Sigmoid colon (tissue), 6 donors: ENCODE measurements at regions not wholly inside any gene's neighbourhood (a gene's known extent, or its start where the extent isn't known, plus 50 kb on each side); places are given as distances from the start of the nearest gene placed in this dataset.

Experiments
- DNase-seq: peaks from one replicate; pipeline ENCODE4 v3.0.0-alpha.2; 2019
- H3K27ac ChIP-seq, 4 donors: fragments of 200-600 bp; sonication (generic); one replicate each; pipeline ENCODE4 v1.5.1; 2016 to 2019; ENCODE audit warnings: mild to moderate bottlenecking in 1 of 4
- H3K27me3 ChIP-seq, 3 donors: fragments of 200-600 bp; sonication (generic); one replicate each; pipeline ENCODE4 v1.5.1; 2019; ENCODE audit warnings: mild to moderate bottlenecking in 1 of 3
- H3K36me3 ChIP-seq, 4 donors: fragments of 200-600 bp; sonication (generic); one replicate each; pipeline ENCODE4 v1.5.1; 2016 to 2019
- H3K4me1 ChIP-seq, 4 donors: fragments of 200-600 bp; sonication (generic); one replicate each; pipeline ENCODE4 v1.5.1; 2017 to 2019
- H3K4me3 ChIP-seq, 4 donors: fragments of 200-600 bp; sonication (generic); one replicate each; pipeline ENCODE4 v1.5.1; 2017 to 2019; ENCODE audit warnings: mild to moderate bottlenecking in 2 of 4, moderate library complexity in 1 of 4
- H3K9me3 ChIP-seq, 4 donors: fragments of 200-600 bp in 3 of 4; sonication (generic) in 3 of 4; one replicate each; pipeline versions ENCODE4 v1.5.1 to v1.6.1; 2013 to 2019
- CTCF ChIP-seq, 4 experiments: fragments of 450-650 bp in 3 of 4; fragments of 200-600 bp in 1 of 4; IDR thresholded peaks; one replicate each; pipeline ENCODE4 v1.5.1; 2016 to 2019; ENCODE audit warnings: antibody characterized with exemption in 4 of 4, mild to moderate bottlenecking in 3 of 4, moderate library complexity in 2 of 4
- EP300 ChIP-seq, 4 donors: sonication (generic); formaldehyde crosslinking; IDR thresholded peaks; one replicate each; pipeline ENCODE4 v1.6.1; 2017; ENCODE audit warnings: antibody characterized with exemption in 4 of 4
- POLR2A ChIP-seq, 2 donors: fragments of 450-650 bp; IDR thresholded peaks; one replicate each; pipeline ENCODE4 v1.6.1; 2016; ENCODE audit warnings: antibody characterized with exemption in 2 of 2, mild to moderate bottlenecking in 2 of 2, moderate library complexity in 2 of 2
- POLR2AphosphoS5 ChIP-seq, 4 donors: sonication (generic); formaldehyde crosslinking; IDR thresholded peaks; one replicate each; pipeline ENCODE4 v1.6.1; 2017; ENCODE audit warnings: antibody characterized with exemption in 4 of 4
- WGBS, 2 donors: extraction: QIAGEN DNeasy Blood & Tissue Kit; methylation state at CpG; one replicate each; pipeline ENCODE4 v1.1.7; 2013; 5-methylcytosine and 5-hydroxymethylcytosine counted together
- intact Hi-C: fragments of 100-400 bp; cut with DNase I; formaldehyde crosslinking; loops from one replicate; pipeline ENCODE4 v1.15.1; 2023
- donor health status: healthy with polysubstance abuse.
- donor health status: healthy.

- Histone ChIP-seq H3K4me3 (no peak overlapping the region), H3K9me3 (no peaks in the 10 kb centered on the region), H3K27me3 (no peaks in the 10 kb centered on the region), H3K27ac (no peak overlapping the region), H3K36me3 (no peaks in the 10 kb centered on the region), H3K4me1 (peaks cover 0 to 12% (median 0%) of the 10 kb centered on the region in 4 donors)
- TF ChIP-seq POLR2A (IDR thresholded peaks at IDR 0.05) (no peak), EP300 (IDR thresholded peaks at IDR 0.05) (no peak), POLR2AphosphoS5 (IDR thresholded peaks at IDR 0.05) (no peak), CTCF (IDR thresholded peaks at IDR 0.05) (no peak)
- 83 to 90% methylated on average over 2 of the region's 2 CpGs for WGBS, 2 donors
- intact Hi-C loops: no loop called here
- DNase-seq: no peak
These were observed 913.8 kb upstream of the CHORDC1 start for GRCh38 chr11:91136631-91137030.

GRCh38 chr11:91133361-91133760, 910.5 kb upstream of the CHORDC1 start:
- Histone ChIP-seq H3K36me3 (no peaks in the 10 kb centered on the region), H3K4me3 (no peak overlapping the region), H3K4me1 (peaks cover 0 to 12% (median 0%) of the 10 kb centered on the region in 4 donors), H3K27ac (peak overlapping the region in 1 of 4 donors; percentile 39), H3K27me3 (no peaks in the 10 kb centered on the region), H3K9me3 (no peaks in the 10 kb centered on the region)
- TF ChIP-seq POLR2AphosphoS5 (IDR thresholded peaks at IDR 0.05): no peak
- no peak for DNase-seq
- intact Hi-C loops: no loop called here

GRCh38 chr11:91129596-91129995, 906.7 kb upstream of the CHORDC1 start:
- peaks cover 0 to 2% (median 0%) of the 10 kb centered on the region in 4 donors for H3K9me3 ChIP-seq
- no peaks in the 10 kb centered on the region for H3K36me3 ChIP-seq
- no peak for DNase-seq
- no peak for TF ChIP-seq POLR2AphosphoS5 (IDR thresholded peaks at IDR 0.05)
- no peak for TF ChIP-seq EP300 (IDR thresholded peaks at IDR 0.05)
- TF ChIP-seq POLR2A (IDR thresholded peaks at IDR 0.05): no peak
- TF ChIP-seq CTCF (IDR thresholded peaks at IDR 0.05): no peak
- H3K27ac ChIP-seq: no peak overlapping the region
- intact Hi-C loops: no loop called here
- peaks cover 0 to 12% (median 0%) of the 10 kb centered on the region in 4 donors for H3K4me1 ChIP-seq
- 69 to 78% methylated on average over 3 of the region's 3 CpGs for WGBS, 2 donors
- H3K4me3 ChIP-seq: no peak overlapping the region
- no peaks in the 10 kb centered on the region for H3K27me3 ChIP-seq

- no peak for DNase-seq
- peaks cover 0 to 2% (median 0%) of the 10 kb centered on the region in 4 donors for H3K9me3 ChIP-seq
- H3K27ac ChIP-seq: no peak overlapping the region
- no peaks in the 10 kb centered on the region for H3K36me3 ChIP-seq
- H3K4me3 ChIP-seq: no peak overlapping the region
- H3K27me3 ChIP-seq: no peaks in the 10 kb centered on the region
- intact Hi-C loops: no loop called here
- no peaks in the 10 kb centered on the region for H3K4me1 ChIP-seq
- 82 to 92% methylated on average over 1 of the region's 1 CpG for WGBS, 2 donors
- TF ChIP-seq CTCF (IDR thresholded peaks at IDR 0.05): no peak
- no peak for TF ChIP-seq POLR2AphosphoS5 (IDR thresholded peaks at IDR 0.05)
These were observed 901.5 kb upstream of the CHORDC1 start for GRCh38 chr11:91124363-91124762.

- no peak overlapping the region for H3K4me3 ChIP-seq
- no peak overlapping the region for H3K27ac ChIP-seq
- H3K36me3 ChIP-seq: no peaks in the 10 kb centered on the region
- TF ChIP-seq POLR2AphosphoS5 (IDR thresholded peaks at IDR 0.05) (no peak), EP300 (IDR thresholded peaks at IDR 0.05) (no peak), CTCF (IDR thresholded peaks at IDR 0.05) (no peak), POLR2A (IDR thresholded peaks at IDR 0.05) (no peak)
- H3K4me1 ChIP-seq: no peaks in the 10 kb centered on the region
- intact Hi-C loops: no loop called here
- peaks cover 0 to 3% (median 0%) of the 10 kb centered on the region in 4 donors for H3K9me3 ChIP-seq
- no peaks in the 10 kb centered on the region for H3K27me3 ChIP-seq
- 11 to 57% methylated on average over 1 of the region's 1 CpG for WGBS, 2 donors
- DNase-seq: no peak
These were observed 892.3 kb upstream of the CHORDC1 start for GRCh38 chr11:91115116-91115515.
